NCI-H2081 (cell line): ENCODE measurements at regions not wholly inside any gene's neighbourhood (a gene's known extent, or its start where the extent isn't known, plus 50 kb on each side); places are given as distances from the start of the nearest gene placed in this dataset.

ENCODE experiments used
- DNase-seq, 2 experiments: peaks; one replicate each; lab custom pipeline; 2025; lab: John Stamatoyannopoulos, UW

DNA sequence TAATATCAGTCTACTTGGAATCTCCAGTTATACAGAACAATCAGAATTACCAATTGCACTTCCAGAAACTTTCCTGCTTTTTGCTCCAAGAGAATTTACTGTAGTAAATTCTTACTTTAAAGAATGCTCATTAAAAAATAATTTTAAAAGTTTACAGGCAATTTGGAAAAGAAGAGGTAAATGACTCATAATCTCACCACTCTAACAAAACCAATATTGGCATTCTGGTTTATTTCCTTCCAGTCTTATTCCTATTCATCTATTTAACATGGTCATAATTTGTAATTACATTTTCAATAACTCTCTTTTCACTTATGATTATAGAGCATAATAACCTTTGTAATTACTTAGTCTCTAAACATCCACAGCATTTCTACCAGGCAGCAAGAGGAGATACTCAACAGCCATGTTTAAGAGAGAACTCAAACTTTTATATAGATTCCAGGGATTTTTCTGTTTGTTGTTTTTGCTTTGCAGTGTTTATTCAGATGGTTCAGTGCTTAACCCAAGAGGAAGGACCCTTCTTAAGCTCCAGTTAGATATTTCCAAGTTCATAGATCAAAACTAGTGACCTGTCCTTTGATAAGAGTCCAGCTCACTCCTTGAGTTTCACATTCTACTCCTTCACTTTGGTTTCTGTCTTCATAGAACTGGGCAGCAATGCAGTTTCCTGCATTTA, 464.7 kb downstream of the TXNL1 start:
- DNase-seq, result no peak

DNA sequence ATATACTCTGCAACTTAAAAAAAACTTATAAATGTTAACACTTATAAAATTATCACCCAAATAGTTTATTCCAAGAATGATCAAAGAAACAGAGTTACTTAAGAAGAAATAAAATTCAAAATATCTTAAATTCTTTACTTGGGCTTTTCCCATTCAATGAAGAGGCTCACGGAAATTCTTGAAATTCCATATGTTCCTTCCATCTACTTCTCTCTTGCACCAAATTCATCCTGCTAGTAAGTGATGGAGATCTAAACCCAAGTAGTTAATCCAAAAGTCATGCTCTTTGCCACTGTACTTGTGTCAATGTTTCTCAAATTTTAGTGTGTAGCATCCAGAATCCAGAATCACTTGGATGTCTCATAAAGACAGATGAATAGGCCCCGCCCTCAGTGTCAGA, 465.9 kb downstream of the TXNL1 start:
- no peak for DNase-seq

DNA sequence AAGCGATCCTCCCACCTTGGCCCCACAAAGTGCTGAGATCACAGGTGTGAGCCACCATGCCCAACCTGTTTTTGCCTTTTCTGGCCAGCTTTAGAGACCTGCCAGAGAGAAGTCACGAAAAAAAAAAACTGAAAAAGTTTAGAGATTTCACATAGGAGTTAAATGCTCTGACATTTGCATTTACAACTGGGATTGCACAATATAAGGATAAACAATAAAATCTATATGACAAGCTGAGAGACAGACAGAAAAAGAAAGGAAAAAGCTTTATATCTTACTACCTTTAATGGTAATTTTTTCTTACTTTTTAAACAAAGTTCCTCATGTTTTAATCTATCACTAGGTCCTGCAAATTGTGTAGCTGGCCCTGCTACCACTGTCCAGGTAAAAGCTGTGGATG, 466.5 kb downstream of the TXNL1 start:
- no peak for DNase-seq

DNA sequence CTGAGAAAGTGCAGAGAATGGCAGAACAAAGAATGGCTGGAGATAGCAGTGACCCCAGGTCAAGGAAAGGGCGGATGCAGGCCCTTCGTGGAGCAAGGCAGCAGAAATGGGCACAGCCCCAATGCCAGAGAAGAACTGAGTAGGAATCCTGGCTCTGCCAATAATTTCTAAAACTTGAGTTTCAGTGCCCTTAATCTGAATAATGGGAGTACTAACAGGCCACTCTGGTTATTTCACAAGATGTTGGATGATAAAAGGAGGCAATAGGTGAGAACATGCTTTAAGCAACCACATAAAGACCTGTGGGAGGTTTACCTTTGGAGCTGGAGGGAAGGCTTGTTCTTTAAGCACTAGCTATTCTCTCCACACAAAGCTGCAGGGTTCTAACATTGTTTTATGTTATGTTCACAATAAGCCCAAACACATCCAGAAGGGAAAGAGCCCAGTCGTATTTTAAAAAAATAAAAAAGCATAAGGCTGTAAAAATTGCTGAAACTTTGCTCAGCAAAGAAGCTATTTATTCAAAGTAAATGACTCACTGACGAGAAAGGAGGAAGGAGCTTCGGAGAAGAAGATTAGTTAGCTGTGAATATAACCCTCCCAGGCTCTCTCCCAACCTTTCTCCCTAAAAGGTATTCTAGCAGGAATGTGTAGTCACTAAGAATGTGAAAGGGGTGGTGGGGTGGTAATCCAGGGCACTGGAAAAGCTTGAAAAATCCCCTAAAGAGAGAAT, 470.2 kb downstream of the TXNL1 start:
- no peak for DNase-seq

DNA sequence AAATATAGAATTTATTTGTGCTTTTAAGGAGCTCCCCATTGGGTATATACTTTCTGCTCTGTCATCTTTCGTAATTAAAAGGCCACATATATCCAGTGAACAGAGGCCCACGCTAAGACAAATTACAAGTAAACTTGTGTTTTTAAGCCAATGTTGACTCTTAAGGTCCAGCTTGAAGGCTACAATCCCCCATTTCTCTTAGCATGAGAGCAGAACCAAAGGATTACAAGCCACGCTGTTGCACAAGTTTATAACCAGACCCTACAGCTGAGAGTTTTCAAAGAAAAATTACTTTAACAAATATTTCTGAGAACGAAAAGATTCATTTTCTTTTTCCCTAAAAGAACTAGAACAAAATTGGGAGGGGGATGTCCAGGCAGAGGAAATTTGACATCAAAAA, 471.0 kb downstream of the TXNL1 start:
- DNase-seq, result no peak

DNA sequence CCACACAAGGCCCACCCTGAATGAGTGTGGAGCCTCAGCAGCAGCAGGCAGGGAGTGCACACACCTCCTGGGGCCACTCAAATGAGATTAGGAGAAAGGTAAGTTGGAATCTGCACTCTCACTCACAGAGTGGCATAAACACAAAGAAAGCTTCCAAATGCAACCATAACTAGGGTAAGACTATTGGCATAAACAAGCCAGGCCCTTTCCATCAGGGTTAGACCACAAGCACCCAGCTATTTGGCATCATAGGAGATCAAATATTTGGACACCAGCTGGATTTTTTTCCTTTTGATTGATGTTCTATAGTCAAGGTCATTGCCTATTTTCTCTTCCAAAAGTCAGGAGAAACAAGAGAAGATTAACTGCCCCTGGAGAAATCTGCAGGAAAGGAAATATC, 471.5 kb downstream of the TXNL1 start:
- DNase-seq, result no peak

DNA sequence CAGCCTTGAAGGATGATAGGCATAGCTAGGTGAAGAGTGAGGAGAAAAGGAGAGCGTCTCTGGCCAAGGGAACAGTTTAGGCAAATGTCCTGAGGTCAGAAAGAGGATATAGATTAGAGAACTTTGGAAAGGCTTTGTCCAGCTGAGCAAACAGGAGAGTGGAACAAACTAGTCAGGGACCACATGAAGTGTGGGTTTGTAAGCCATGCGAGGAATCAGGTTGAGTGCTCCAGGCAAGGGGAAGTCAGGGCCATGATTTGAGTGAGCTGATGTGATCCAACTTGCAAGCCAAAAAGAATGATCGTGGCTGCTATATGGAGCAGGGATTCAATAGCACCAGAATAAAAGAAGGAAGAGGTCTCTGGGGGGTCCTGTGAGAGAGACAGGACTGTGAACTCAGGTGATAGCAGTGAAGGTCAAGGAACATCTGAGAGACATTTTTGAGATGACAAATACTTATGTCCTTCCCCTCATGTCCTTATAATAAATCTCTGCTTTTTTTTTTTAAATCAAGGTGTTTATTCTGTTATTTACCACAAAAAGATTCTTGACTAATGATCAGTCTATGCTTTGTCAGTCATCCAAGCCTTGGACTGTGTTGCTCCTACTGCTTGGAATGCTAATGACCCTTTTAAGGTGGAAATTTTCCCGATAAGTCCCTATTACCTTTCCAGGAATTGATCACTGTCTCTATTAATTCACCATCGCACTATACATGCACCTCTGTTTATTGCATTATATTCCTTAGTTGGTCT, 472.6 kb downstream of the TXNL1 start:
- DNase-seq, result no peak

DNA sequence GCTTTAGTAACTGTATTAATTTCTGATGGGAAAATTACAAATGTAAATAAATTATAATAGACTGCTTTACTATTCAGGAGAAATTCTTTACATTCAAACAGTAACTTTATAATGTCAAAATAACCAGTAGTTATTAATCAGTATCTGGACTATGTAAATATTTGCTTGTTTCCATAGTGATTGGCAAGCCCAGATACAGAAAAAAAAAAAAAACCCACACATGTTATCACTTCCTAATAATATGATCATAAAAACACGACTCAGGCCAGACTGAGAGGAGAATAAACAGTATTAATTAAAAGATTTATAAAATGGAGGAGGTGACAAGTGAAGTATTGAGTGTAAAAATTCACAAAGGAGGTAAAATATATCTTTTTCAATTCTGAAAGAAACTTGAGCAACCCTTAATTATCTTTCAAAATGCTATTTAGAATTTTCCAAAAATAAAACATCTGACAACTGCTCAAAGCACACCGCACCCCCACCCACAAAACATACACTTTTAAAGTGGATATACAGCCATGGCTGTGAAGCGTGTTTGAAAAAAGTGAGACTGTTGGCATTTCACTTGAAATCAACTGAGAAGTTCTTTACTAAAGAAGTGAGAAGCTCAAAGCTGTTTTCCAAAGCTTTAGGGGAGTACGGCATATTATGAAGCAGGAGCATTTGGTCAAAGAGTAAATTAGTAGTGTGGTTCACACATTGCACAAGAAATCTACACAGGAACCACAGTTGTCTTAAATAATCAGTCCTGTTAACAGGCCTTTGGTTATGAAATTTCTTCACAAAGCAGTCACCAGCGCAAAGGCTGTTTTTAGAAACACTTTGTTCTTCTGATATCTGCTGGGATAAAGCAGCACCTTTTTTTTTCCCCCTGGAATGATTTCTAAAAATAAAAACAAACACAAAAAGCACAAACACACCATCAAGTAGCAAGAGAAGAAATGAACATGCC, 475.8 kb downstream of the TXNL1 start:
- no peak for DNase-seq

DNA sequence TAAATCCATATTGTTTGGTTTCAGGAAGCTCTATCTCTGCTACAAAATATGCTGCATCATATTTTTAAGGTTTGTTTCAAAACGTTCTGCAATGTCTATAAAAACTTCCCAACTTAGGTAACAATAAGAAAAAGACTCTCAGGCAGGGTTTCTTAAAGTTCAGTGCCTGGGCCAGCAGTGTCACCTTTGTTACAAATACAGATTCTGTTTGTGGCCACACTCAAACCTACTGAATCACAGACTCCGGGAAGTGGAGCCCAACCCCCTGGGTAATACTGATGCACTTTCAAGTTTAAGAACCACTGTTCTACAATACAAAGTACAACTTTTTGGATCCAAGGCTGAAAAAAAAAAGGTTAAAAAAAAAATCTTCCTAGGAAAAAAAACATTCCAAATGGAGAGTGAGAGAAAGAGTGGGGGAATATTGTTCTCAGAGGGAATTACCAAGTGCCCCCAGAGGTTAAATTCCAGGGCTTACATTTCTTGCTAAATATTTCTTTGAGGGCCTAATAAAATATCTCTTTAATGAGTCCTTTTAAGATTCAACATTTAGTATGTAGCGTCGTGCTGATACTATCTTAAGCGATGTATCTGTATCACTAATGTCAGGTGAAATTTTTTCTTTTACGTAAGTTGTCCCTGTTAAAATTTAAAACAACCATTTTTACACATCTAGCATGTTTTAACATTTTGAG, 476.7 kb downstream of the TXNL1 start:
- DNase-seq, result no peak

DNA sequence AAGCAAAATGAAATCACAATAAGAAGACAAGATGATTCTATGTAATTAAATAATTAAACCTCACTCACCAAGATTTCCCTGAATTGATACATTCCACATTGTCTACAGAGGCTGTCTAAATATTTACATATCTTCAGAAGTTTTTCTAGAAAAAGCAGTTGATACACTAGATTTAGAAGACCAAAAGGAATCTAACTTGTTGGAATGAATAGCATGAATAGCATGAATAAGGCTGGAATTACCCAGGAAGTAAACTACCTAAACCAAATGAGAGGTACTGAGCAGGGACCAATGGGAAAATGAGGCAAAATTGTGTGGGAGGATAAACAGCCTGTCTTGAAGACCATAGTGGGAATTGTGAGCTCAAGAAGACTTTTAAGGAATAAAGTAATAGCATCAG, 479.7 kb downstream of the TXNL1 start:
- no peak for DNase-seq

DNA sequence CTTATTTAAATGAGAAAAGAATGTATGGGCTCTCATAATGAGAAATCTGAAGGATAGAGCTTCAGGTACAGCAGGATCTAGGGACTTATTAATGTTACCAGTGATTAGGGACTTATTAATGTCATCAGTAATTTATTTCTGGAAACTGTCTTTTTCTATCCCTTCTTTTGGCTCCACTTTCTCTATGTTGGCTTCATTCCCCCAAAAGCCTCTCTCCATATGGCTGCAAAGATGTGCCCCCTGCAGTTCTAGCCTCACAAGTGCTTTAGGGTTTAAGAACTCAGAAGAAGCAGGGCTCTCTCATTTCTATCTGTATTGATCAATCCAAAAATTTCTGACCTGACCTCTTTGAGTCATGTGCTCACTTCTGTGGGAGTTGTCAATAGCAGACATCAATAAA, 480.9 kb downstream of the TXNL1 start:
- DNase-seq, result no peak

DNA sequence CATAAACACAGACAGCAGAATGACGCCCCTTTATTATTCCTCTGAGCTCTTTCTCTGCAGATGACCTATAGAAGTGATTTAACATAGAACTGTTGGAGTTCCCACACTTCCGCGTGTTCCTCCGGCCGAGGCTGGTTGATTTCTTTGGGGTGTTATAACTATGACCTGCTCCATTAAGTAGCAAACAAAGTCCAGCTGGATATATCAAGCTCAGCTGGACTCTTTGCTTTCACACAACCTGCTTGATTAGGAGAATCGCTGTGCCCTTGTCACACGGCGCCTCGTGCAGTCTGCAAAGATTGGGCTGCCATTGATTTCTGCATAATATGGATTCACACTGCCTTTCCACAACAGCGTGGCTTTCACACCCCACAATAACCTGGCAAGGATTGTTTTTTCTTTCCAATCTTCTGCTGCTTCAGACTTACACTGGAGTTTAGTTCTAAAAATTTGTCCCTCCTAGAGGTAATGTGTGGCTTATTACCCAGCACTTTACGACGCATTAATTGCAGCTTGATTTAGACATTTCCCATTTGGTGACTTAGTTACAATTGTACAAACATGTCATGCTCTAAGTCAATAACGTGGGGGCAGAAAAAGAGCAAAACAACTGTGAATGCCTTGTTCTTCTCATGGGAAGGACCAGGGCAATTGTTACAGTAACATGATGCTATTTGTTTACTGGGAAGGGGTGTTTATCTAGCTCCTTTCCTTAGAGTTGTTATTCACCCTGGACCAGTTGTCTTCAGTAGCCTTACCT, 485.7 kb downstream of the TXNL1 start:
- DNase-seq, result peak in 1 of 2 experiments; percentile 13

DNA sequence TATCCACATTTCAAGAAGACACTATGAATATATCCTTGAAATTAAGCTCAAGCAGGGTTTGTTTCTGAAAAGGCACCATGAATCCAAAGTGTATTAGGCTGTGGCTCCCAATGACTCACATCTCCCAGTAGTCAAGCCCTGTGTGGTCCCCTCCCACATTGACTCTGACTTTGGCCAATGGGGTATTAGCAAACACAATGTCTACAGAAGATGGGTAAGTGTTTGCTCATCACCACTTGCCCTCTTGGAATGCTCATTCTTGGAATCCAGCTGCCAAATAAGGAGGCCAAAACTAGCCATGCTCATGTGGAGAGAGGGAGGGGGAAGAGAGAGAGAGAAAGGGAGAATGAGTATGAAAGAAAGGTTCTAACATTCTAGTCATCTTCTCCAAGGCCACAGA, 490.0 kb downstream of the TXNL1 start:
- DNase-seq, result no peak

DNA sequence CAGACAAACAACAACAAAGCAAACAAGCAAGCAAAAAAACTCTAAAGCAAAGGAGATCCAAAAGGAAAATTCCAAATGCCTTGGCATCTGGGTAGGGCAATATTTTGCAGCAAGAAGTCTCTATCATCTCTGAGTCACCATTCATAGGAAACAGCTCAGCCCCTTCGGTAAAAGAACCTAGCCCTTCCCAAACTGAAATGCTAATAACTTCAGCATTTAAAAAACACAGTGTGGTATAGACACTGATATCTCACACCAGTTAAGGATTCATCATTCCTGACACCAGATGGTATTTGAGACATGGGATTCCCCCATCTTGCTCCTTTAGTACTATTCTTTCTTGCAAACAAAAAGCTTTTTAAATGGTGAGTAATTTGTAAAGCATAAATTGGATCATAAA, 491.8 kb downstream of the TXNL1 start:
- DNase-seq, result no peak

DNA sequence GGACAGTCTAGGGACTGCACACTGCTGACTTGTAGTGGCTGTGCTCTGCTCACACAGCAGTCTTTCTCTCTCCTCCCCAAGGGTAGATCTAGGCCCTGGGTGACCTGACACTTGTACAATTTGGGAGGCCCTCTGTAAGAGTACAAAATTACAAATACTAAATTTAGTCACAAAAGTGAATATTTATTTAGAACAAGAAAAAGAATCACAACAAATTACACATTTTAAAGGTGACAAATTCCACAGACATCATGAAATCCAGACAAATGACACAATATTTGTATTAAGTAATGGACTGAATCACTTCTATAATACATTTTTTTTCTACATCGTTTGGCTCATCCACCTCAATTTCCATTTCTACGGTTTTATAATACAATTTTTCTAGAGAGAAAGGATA, 496.4 kb downstream of the TXNL1 start:
- DNase-seq, result no peak

DNA sequence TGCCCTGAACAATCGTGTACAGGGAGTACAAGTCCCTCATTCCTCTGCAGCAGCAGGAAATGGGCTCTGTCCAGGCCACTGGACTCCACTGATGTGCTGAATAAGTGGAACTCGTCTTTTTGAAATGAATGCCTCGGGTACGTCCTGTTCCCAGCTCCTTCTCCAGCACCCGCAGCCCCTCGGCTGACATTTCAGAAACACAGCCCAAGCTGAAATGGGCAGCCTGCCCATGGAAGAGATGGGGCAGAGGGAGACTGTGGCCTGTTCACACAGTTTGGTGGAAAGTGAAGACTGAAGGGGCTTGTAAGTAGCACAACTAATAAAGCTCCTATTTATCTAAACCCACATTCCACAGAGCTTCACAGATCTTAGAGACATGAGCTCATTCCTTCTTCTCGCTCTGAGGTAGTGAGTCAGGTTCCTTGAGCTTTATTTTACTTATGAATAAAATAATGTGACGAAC, 498.6 kb downstream of the TXNL1 start:
- DNase-seq, result no peak

DNA sequence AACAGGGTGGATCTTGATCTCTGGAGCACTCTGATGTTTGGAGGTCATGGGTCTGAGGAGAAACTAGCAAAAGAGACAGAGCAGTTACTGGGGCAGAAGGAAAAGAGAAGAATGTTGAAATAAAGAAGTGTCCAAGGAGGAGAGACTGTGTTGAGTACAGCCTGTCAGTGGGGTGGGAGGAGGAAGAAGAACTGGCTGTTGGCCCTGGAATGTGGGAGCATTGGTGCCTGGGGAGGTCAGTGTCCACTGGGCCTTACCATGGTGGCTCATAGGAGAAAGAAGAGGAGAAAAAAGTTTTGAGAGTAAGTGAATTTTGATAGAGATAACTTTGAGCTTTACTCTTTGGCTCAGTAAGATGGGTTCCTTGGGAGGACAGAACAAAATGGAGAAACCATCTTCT, 499.0 kb downstream of the TXNL1 start:
- no peak for DNase-seq

DNA sequence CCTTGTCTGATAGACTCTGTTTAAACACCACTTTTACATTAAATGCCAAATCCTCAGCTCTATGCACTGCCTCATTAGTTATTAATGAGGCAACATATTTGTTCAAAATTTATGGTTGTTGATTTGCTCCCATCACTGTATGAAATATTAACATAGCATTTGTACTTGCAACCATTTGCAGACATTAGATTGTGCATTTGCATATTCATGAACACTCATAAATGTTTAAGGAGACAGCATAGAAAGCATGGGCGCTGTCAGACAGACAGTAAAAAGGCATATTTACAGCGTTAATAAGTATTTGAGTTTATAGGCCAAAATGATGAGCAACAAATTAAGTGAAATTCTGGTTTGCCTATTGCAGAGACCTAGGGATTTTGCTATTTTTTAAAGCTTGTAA, 502.3 kb downstream of the TXNL1 start:
- DNase-seq, result no peak

DNA sequence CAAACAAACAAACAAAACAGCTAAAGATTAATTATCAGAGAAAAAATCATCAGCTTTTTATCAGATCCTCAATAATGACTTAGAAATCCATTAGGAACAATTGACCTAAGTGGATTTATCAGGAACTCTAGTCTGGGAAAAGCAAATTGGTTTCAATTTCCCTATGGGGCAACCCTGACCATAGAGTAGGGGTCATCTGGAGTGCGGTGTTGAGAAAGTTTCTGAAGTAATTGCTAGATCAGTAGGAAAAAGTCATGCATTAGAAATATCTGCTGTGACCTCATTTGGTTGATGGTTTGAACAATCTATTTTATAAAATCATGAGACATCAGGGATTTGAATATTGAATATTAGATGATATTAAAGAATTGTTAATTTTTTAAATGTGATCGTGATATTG, 507.9 kb downstream of the TXNL1 start:
- no peak for DNase-seq

DNA sequence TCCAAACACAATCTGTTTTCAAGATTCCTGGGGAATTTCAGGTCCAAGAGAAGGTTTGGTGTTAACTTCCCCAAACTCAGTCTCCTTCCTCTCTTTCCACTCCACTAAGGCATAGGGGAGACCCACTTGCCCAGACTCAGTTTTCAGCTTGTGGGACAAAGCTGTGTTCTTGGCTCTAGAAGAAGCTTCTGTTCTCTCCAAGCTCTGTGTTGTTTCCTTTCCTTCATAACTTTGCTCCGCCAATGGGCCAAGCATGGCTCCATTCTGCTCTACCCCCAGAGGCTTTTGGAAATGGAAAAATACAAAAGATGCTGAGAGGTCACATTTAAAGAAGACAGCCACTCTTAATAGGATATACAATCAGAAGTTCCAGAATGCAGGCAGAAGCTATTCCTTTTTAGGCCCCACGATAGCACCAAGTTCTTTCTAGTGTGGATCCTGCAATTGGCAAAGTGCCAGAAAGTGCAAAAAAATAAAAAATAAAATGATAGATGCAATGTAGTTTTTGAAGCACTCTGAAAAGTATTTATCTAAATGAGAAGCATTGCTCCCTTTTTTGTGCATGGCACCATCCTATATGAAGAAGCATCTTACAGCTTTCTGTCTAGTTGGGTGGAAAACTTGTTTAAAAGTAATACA, 510.1 kb downstream of the TXNL1 start:
- no peak for DNase-seq
